Endothelial cell of umbilical vein (primary cell): ENCODE measurements at regions not wholly inside any gene's neighbourhood (a gene's known extent, or its start where the extent isn't known, plus 50 kb on each side); places are given as distances from the start of the nearest gene placed in this dataset.

Experiments used
- EZH2 ChIP-seq: IDR thresholded peaks from 2 replicates; pipeline ENCODE4 v1.6.1; 2012; ENCODE audit warnings: borderline replicate concordance, low read depth, mild to moderate bottlenecking, moderate library complexity, low read length, inconsistent platforms; ENCODE audit not compliant: severe bottlenecking
- FOS ChIP-seq: IDR thresholded peaks from 2 replicates; pipeline ENCODE4 v1.6.1; 2011; ENCODE audit warnings: mild to moderate bottlenecking, low read length, moderate library complexity, borderline replicate concordance; ENCODE audit not compliant: insufficient read depth
- GATA2 ChIP-seq: IDR thresholded peaks from 2 replicates; pipeline ENCODE4 v1.7.0; 2011; ENCODE audit warnings: low read depth, mild to moderate bottlenecking, moderate library complexity, mixed read lengths, low read length; ENCODE audit not compliant: insufficient read length, insufficient read depth
- JUN ChIP-seq: IDR thresholded peaks from 2 replicates; pipeline ENCODE4 v1.6.1; 2011; ENCODE audit warnings: borderline replicate concordance, low read depth; ENCODE audit not compliant: insufficient read length, insufficient read depth
- MYC ChIP-seq: IDR thresholded peaks from one replicate; pipeline ENCODE4 v1.6.1; 2011; ENCODE audit warnings: mild to moderate bottlenecking, low read depth, low read length
- POLR2A ChIP-seq: IDR thresholded peaks from 2 replicates; pipeline ENCODE4 v1.6.1; 2012; ENCODE audit warnings: low read depth, mild to moderate bottlenecking, control low read depth, low read length
- POLR2AphosphoS5 ChIP-seq: IDR thresholded peaks from 2 replicates; pipeline ENCODE4 v1.6.1; 2012; ENCODE audit warnings: low read depth, mild to moderate bottlenecking, control low read depth, low read length, moderate library complexity; ENCODE audit not compliant: insufficient read depth
- TF ChIP-seq, protein P1 (sequence below), 2 donors: IDR thresholded peaks; 1 replicate in 1 of 2; 2 replicates in 1 of 2; pipeline ENCODE4 v1.5.1; 2011; ENCODE audit warnings: low read length in 2 of 2, mild to moderate bottlenecking in 2 of 2, moderate library complexity in 2 of 2, control low read depth in 1 of 2, inconsistent platforms in 1 of 2, low read depth in 1 of 2; ENCODE audit not compliant: insufficient read depth in 1 of 2; ENCODE audit errors: extremely low read depth in 1 of 2

DNA sequence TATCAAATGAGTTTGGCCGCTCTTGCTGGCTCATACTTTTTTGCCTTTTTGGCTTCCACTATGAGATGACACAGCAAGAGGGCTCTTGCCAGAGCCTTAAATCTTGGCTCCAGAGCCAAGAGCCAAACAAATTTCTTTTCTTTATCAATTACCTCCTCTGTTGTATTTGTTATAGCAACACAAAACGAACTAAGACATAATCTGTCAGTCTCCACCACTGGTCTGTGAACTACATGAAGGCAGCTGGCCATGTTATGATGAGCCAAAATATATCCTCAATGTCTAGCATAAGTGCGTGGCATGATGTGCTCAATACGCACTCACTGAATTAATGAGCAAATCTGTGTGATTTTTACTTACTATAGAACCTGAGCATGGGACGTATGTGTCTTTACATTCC is 220.0 kb upstream of the ZNF217 start:
- TF ChIP-seq, protein P1, sequence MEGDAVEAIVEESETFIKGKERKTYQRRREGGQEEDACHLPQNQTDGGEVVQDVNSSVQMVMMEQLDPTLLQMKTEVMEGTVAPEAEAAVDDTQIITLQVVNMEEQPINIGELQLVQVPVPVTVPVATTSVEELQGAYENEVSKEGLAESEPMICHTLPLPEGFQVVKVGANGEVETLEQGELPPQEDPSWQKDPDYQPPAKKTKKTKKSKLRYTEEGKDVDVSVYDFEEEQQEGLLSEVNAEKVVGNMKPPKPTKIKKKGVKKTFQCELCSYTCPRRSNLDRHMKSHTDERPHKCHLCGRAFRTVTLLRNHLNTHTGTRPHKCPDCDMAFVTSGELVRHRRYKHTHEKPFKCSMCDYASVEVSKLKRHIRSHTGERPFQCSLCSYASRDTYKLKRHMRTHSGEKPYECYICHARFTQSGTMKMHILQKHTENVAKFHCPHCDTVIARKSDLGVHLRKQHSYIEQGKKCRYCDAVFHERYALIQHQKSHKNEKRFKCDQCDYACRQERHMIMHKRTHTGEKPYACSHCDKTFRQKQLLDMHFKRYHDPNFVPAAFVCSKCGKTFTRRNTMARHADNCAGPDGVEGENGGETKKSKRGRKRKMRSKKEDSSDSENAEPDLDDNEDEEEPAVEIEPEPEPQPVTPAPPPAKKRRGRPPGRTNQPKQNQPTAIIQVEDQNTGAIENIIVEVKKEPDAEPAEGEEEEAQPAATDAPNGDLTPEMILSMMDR (IDR thresholded peaks at IDR 0.05; ENCODE audit: extremely low read depth in 1 of 2, insufficient read depth in 1 of 2, low read depth in 1 of 2, low read length in 2 of 2) = no peak
- TF ChIP-seq GATA2 (no peak), JUN (no peak), POLR2AphosphoS5 (no peak), FOS (no peak), POLR2A (no peak), MYC (no peak), EZH2 (no peak)
